ENCODE measurements at regions not wholly inside any gene's neighbourhood (a gene's known extent, or its start where the extent isn't known, plus 50 kb on each side); places are given as distances from the start of the nearest gene placed in this dataset.

GRCh38 chr10:111266165-111266564, 189.3 kb downstream of the ADRA2A start:
- Histone ChIP-seq H2AFZ (ENCODE audit: control insufficient read depth, low read depth, low read length) (no peak overlapping the region), H4K20me1 (ENCODE audit: control insufficient read depth, insufficient read depth) (no peaks in the 10 kb centered on the region), H3K4me2 (ENCODE audit: control insufficient read depth, insufficient read depth) (no peak overlapping the region), H3K4me3 (no peak overlapping the region), H3K36me3 (ENCODE audit: control insufficient read depth in 2 of 2, insufficient read depth in 2 of 2, low read length in 1 of 2) (no peaks in the 10 kb centered on the region), H3K27me3 (replicated peaks in 1 of 2; ENCODE audit: control insufficient read depth in 2 of 2, insufficient read depth in 2 of 2, low read length in 1 of 2) (no peaks in the 10 kb centered on the region), H3K4me1 (ENCODE audit: control insufficient read depth, insufficient read depth, low read length) (no peaks in the 10 kb centered on the region), H3K27ac (ENCODE audit: control insufficient read depth, insufficient read depth) (no peak overlapping the region), H3K79me2 (ENCODE audit: control insufficient read depth, insufficient read depth, low read length) (no peaks in the 10 kb centered on the region), H3K9me3 (replicated peaks; ENCODE audit: control insufficient read depth, insufficient read depth, low read length) (no peaks in the 10 kb centered on the region), H3K9ac (ENCODE audit: control insufficient read depth, insufficient read depth, low read length) (no peak overlapping the region)
- CTCF ChIA-PET, result no interaction called here
- intact Hi-C loops (cut with micrococcal nuclease; ENCODE audit: unreplicated experiment), result no loop called here
- FAIRE-seq (no peak), ATAC-seq (no peak), DNase-seq (ENCODE audit: low read depth, low spot score) (no peak)
- in situ Hi-C loops (cut with MboI), result no loop called here
- TF ChIP-seq HSF1 (IDR thresholded peaks at IDR 0.05; ENCODE audit: low read depth, low read length) (no peak), BCL11A (IDR thresholded peaks at IDR 0.05; ENCODE audit: low read depth, low read length) (no peak), JUND (IDR thresholded peaks at IDR 0.05; ENCODE audit: low read depth, low read length) (no peak), NFYA (IDR thresholded peaks at IDR 0.05; ENCODE audit: borderline replicate concordance, low read depth, low read length) (no peak), STAT1 (conservative IDR thresholded peaks at IDR 0.05) (no peak), TARDBP (IDR thresholded peaks at IDR 0.05; ENCODE audit: borderline replicate concordance) (no peak), EED (IDR thresholded peaks at IDR 0.05; ENCODE audit: low read depth) (no peak), EZH2 (IDR thresholded peaks at IDR 0.05; ENCODE audit: borderline replicate concordance, control insufficient read depth, low read depth, low read length) (no peak), SUZ12 (IDR thresholded peaks at IDR 0.05; ENCODE audit: unreplicated experiment) (no peak)
- SMC1A ChIA-PET (ENCODE audit: uncharacterized antibody, unreplicated experiment), result no interaction called here
- BruUV-seq (replicated peaks), result no TSS peak
- POLR2A ChIA-PET, result no interaction called here
- RAD21 ChIA-PET (ENCODE audit: unreplicated experiment), result interaction anchor here (1.2 kb wide), 1 partner anchor 520 kb away, joined by 3 read pairs; no protein-coding TSS in a partner anchor
